Neural cell (in vitro differentiated cells): ENCODE measurements at regions not wholly inside any gene's neighbourhood (a gene's known extent, or its start where the extent isn't known, plus 50 kb on each side); places are given as distances from the start of the nearest gene placed in this dataset.

Source experiments
- H2AFZ ChIP-seq: fragments of 200-600, 300-800 bp; sonication (generic), shearing (Covaris generic); 2 replicates; pipeline ENCODE4 v1.6.0; 2014; ENCODE audit warnings: low read depth, mild to moderate bottlenecking, antibody characterized with exemption, low read length, moderate library complexity
- H3F3A ChIP-seq: fragments of 200-600 bp; shearing (Covaris generic); 2 replicates; pipeline ENCODE4 v1.6.1; 2016; ENCODE audit warnings: mild to moderate bottlenecking, moderate library complexity, mixed read lengths, antibody characterized with exemption, low read length; ENCODE audit not compliant: insufficient read depth, poor library complexity, severe bottlenecking
- H3K27ac ChIP-seq: fragments of 200-600, 300-800 bp; sonication (generic), shearing (Covaris generic); 2 replicates; pipeline ENCODE4 v1.5.1; 2014; ENCODE audit warnings: mild to moderate bottlenecking, low read length, moderate library complexity
- H3K27me3 ChIP-seq: fragments of 300-800, 200-600 bp; sonication (generic), shearing (Covaris generic); 2 replicates; pipeline ENCODE4 v1.6.0; 2014; ENCODE audit warnings: mild to moderate bottlenecking, low read depth, low read length, moderate library complexity; ENCODE audit not compliant: insufficient read depth
- H3K36me3 ChIP-seq: fragments of 300-800, 200-600 bp; sonication (generic), shearing (Covaris generic); 2 replicates; pipeline ENCODE4 v1.5.1; 2014; ENCODE audit warnings: mild to moderate bottlenecking, antibody characterized with exemption, low read length, moderate library complexity; ENCODE audit not compliant: insufficient read depth
- H3K4me2 ChIP-seq: fragments of 300-800, 200-600 bp; sonication (generic), shearing (Covaris generic); 2 replicates; pipeline ENCODE4 v1.6.0; 2014; ENCODE audit warnings: mild to moderate bottlenecking, low read length
- H3K4me3 ChIP-seq: fragments of 300-800, 200-600 bp; sonication (generic), shearing (Covaris generic); 2 replicates; pipeline ENCODE4 v1.5.1; 2014; ENCODE audit warnings: mild to moderate bottlenecking, low read length, moderate library complexity
- H3K79me2 ChIP-seq: fragments of 200-600 bp; shearing (Covaris generic); replicated peaks from 2 replicates; pipeline ENCODE4 v1.6.0; 2014; ENCODE audit warnings: mild to moderate bottlenecking, low read length, moderate library complexity; ENCODE audit not compliant: insufficient read depth
- H3K9ac ChIP-seq: fragments of 300-800, 200-600 bp; sonication (generic), shearing (Covaris generic); 2 replicates; pipeline ENCODE4 v1.6.1; 2016; ENCODE audit warnings: mild to moderate bottlenecking, low read length, mixed read lengths
- H3K9me2 ChIP-seq: fragments of 200-600 bp; shearing (Covaris generic); 2 replicates; pipeline ENCODE4 v1.6.1; 2016; ENCODE audit warnings: mild to moderate bottlenecking, low read length, mixed read lengths; ENCODE audit not compliant: insufficient read depth
- H3K9me3 ChIP-seq: fragments of 200-600, 300-800 bp; sonication (generic), shearing (Covaris generic); 2 replicates; pipeline ENCODE4 v1.6.1; 2016; ENCODE audit warnings: mild to moderate bottlenecking, mixed run types, low read length, moderate library complexity, mixed read lengths
- H4K20me1 ChIP-seq: fragments of 200-600 bp; shearing (Covaris generic); 2 replicates; pipeline ENCODE4 v1.6.1; 2016; ENCODE audit warnings: mild to moderate bottlenecking, mixed run types; ENCODE audit not compliant: insufficient read depth
- EP300 ChIP-seq: fragments of 450-650 bp; conservative IDR thresholded peaks from 2 replicates; pipeline ENCODE4 v1.6.1; 2014; ENCODE audit warnings: antibody characterized with exemption, mild to moderate bottlenecking, moderate library complexity; ENCODE audit not compliant: poor library complexity, severe bottlenecking
- EZH2 ChIP-seq: fragments of 200-600, 300-800 bp; shearing (Covaris generic), sonication (generic); IDR thresholded peaks from 2 replicates; pipeline ENCODE4 v1.6.1; 2014; ENCODE audit warnings: antibody characterized with exemption, low read length, borderline replicate concordance, mild to moderate bottlenecking; ENCODE audit not compliant: insufficient read depth, poor library complexity, severe bottlenecking
- MXI1 ChIP-seq: fragments of 450-650 bp; conservative IDR thresholded peaks from 2 replicates; pipeline ENCODE4 v1.6.1; 2014; ENCODE audit warnings: antibody characterized with exemption, mild to moderate bottlenecking; ENCODE audit not compliant: poor library complexity, severe bottlenecking
- POLR2AphosphoS5 ChIP-seq: IDR thresholded peaks from 2 replicates; pipeline ENCODE4 v1.6.1; 2012
- RAD21 ChIP-seq: fragments of 450-650 bp; conservative IDR thresholded peaks from 2 replicates; pipeline ENCODE4 v1.6.1; 2014; ENCODE audit warnings: antibody characterized with exemption, mild to moderate bottlenecking, moderate library complexity
- SMC3 ChIP-seq: fragments of 450-650 bp; conservative IDR thresholded peaks from 2 replicates; pipeline ENCODE4 v1.6.1; 2014; ENCODE audit warnings: antibody characterized with exemption, mild to moderate bottlenecking, moderate library complexity; ENCODE audit not compliant: poor library complexity
- TAF1 ChIP-seq: IDR thresholded peaks from 2 replicates; pipeline ENCODE4 v1.6.1; 2012; ENCODE audit warnings: low read depth
- TF ChIP-seq, protein P1 (sequence below): fragments of 450-650 bp; IDR thresholded peaks from 2 replicates; pipeline ENCODE4 v1.5.1; 2014; ENCODE audit warnings: antibody characterized with exemption, mild to moderate bottlenecking, moderate library complexity; ENCODE audit not compliant: poor library complexity, severe bottlenecking
- TF ChIP-seq, protein P2 (sequence below): IDR thresholded peaks from 2 replicates; pipeline ENCODE4 v1.6.1; 2012; ENCODE audit warnings: borderline replicate concordance

DNA sequence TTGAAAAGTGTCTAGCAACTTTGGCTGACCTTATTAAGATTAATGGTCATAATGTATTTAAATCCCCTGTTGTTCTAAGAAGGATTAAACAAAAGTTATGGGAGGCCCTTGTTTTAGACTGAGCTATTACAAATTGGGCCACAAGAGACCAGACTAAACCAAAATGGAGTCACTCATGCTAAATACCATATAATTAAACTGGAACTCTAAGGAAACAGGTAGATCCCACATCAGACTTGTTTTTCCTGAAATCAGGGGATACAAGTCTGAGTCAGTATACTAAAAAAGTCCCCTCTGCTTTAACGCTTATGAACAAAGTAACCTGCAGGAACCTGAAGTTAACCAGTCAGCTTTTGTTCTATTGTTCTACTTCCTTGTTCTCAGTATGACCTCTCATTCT lies 305.9 kb upstream of the SGCG start:
- Histone ChIP-seq H3K36me3 (no peaks in the 10 kb centered on the region), H4K20me1 (no peaks in the 10 kb centered on the region), H3K79me2 (no peaks in the 10 kb centered on the region), H3K9ac (no peak overlapping the region), H3K27me3 (no peaks in the 10 kb centered on the region), H3K4me3 (no peak overlapping the region), H3K27ac (no peak overlapping the region), H3K9me2 (no peaks in the 10 kb centered on the region), H2AFZ (no peak overlapping the region), H3F3A (no peaks in the 10 kb centered on the region), H3K4me2 (no peak overlapping the region), H3K9me3 (no peaks in the 10 kb centered on the region)
- TF ChIP-seq RAD21, result no peak
- TF ChIP-seq TAF1, result no peak

DNA sequence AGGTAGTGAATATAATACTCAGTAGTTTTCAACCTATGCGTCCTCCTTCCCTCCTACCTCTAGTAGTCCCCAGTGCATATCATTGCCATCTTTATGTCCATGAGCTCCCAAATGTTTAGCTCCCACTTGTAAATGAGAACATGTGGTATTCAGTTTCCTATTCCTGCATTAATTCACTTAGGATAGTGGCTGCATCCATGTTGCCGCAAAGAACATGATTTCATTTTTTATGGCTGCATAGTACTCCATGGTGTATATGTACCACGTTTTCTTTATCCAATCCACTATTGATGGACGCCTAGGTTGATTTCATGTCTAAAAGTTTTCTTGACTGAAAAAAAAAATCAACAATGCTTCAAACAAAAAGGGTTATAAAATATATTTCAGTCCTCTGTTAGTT lies 303.4 kb upstream of the SGCG start:
- no peaks in the 10 kb centered on the region for H3K9me3 ChIP-seq
- H3F3A ChIP-seq, result no peaks in the 10 kb centered on the region
- no peak for TF ChIP-seq SMC3
- no peak for TF ChIP-seq RAD21
- TF ChIP-seq MXI1, result no peak
- TF ChIP-seq, protein P1, sequence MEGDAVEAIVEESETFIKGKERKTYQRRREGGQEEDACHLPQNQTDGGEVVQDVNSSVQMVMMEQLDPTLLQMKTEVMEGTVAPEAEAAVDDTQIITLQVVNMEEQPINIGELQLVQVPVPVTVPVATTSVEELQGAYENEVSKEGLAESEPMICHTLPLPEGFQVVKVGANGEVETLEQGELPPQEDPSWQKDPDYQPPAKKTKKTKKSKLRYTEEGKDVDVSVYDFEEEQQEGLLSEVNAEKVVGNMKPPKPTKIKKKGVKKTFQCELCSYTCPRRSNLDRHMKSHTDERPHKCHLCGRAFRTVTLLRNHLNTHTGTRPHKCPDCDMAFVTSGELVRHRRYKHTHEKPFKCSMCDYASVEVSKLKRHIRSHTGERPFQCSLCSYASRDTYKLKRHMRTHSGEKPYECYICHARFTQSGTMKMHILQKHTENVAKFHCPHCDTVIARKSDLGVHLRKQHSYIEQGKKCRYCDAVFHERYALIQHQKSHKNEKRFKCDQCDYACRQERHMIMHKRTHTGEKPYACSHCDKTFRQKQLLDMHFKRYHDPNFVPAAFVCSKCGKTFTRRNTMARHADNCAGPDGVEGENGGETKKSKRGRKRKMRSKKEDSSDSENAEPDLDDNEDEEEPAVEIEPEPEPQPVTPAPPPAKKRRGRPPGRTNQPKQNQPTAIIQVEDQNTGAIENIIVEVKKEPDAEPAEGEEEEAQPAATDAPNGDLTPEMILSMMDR, result no peak
- TF ChIP-seq, protein P2, sequence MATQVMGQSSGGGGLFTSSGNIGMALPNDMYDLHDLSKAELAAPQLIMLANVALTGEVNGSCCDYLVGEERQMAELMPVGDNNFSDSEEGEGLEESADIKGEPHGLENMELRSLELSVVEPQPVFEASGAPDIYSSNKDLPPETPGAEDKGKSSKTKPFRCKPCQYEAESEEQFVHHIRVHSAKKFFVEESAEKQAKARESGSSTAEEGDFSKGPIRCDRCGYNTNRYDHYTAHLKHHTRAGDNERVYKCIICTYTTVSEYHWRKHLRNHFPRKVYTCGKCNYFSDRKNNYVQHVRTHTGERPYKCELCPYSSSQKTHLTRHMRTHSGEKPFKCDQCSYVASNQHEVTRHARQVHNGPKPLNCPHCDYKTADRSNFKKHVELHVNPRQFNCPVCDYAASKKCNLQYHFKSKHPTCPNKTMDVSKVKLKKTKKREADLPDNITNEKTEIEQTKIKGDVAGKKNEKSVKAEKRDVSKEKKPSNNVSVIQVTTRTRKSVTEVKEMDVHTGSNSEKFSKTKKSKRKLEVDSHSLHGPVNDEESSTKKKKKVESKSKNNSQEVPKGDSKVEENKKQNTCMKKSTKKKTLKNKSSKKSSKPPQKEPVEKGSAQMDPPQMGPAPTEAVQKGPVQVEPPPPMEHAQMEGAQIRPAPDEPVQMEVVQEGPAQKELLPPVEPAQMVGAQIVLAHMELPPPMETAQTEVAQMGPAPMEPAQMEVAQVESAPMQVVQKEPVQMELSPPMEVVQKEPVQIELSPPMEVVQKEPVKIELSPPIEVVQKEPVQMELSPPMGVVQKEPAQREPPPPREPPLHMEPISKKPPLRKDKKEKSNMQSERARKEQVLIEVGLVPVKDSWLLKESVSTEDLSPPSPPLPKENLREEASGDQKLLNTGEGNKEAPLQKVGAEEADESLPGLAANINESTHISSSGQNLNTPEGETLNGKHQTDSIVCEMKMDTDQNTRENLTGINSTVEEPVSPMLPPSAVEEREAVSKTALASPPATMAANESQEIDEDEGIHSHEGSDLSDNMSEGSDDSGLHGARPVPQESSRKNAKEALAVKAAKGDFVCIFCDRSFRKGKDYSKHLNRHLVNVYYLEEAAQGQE, result no peak
- TF ChIP-seq TAF1, result no peak
- no peak for TF ChIP-seq POLR2AphosphoS5
- TF ChIP-seq EZH2, result no peak
- no peak for TF ChIP-seq EP300
- no peak overlapping the region for H3K4me3 ChIP-seq
- no peak overlapping the region for H2AFZ ChIP-seq
- H3K27me3 ChIP-seq, result no peaks in the 10 kb centered on the region
- no peak overlapping the region for H3K4me2 ChIP-seq
- no peaks in the 10 kb centered on the region for H4K20me1 ChIP-seq
- no peaks in the 10 kb centered on the region for H3K9me2 ChIP-seq
- no peaks in the 10 kb centered on the region for H3K79me2 ChIP-seq
- H3K27ac ChIP-seq, result no peak overlapping the region
- no peak overlapping the region for H3K9ac ChIP-seq
- H3K36me3 ChIP-seq, result no peaks in the 10 kb centered on the region
